Stimulated activated CD4-positive, alpha-beta T cell treated with anti-CD3 and anti-CD28 coated beads, Interleukin-12 subunit alpha, Interleukin-12 subunit beta, amount 100 ng/mL, for 24 hours (primary cell): ENCODE measurements at regions not wholly inside any gene's neighbourhood (a gene's known extent, or its start where the extent isn't known, plus 50 kb on each side); places are given as distances from the start of the nearest gene placed in this dataset.
"Not testable (repeated sequence)": the region's sequence is repeated elsewhere in the genome, so short reads cannot be mapped to it uniquely, and the experiment has no call there.

Source experiments
- DNase-seq, 2 experiments: peaks; one replicate each; pipeline ENCODE4 v3.0.0-alpha.2; 2020; ENCODE audit warnings: low read depth in 2 of 2

GRCh38 chr1:59210430-59210829, 86.5 kb upstream of the FGGY start:
- DNase-seq: not testable (repeated sequence)

GRCh38 chr1:59212706-59213105, 84.2 kb upstream of the FGGY start:
- DNase-seq: no peak

GRCh38 chr1:59214248-59215208, 82.4 kb upstream of the FGGY start:
- no peak for DNase-seq

GRCh38 chr1:59215766-59216291, 81.1 kb upstream of the FGGY start:
- DNase-seq: no peak

GRCh38 chr1:59217439-59217838, 79.5 kb upstream of the FGGY start:
- not testable (repeated sequence) for DNase-seq

GRCh38 chr1:59218521-59219236, 78.2 kb upstream of the FGGY start:
- no peak for DNase-seq

- DNase-seq: no peak
Measured at GRCh38 chr1:59219916-59220315, 77.0 kb upstream of the FGGY start.

- DNase-seq: no peak
Measured at GRCh38 chr1:59220356-59220755, 76.5 kb upstream of the FGGY start.

- DNase-seq: no peak
Measured at GRCh38 chr1:59223198-59223597, 73.7 kb upstream of the FGGY start.

GRCh38 chr1:59223989-59224634, 72.8 kb upstream of the FGGY start:
- no peak for DNase-seq

GRCh38 chr1:59225594-59226316, 71.1 kb upstream of the FGGY start:
- DNase-seq: no peak

GRCh38 chr1:59229138-59229537, 67.8 kb upstream of the FGGY start:
- no peak for DNase-seq

GRCh38 chr1:59230622-59231021, 66.3 kb upstream of the FGGY start:
- no peak for DNase-seq

GRCh38 chr1:59232216-59232615, 64.7 kb upstream of the FGGY start:
- no peak for DNase-seq

GRCh38 chr1:59233444-59233843, 63.5 kb upstream of the FGGY start:
- no peak for DNase-seq

- no peak for DNase-seq
Measured at GRCh38 chr1:59236721-59237545, 60.0 kb upstream of the FGGY start.

GRCh38 chr1:59237900-59238299, 59.0 kb upstream of the FGGY start:
- no peak for DNase-seq

GRCh38 chr1:59238333-59238934, 58.5 kb upstream of the FGGY start:
- no peak for DNase-seq

GRCh38 chr1:59238993-59239392, 57.9 kb upstream of the FGGY start:
- no peak for DNase-seq

- DNase-seq: no peak
Measured at GRCh38 chr1:59241909-59242308, 55.0 kb upstream of the FGGY start.
